D721Med (cell line): ENCODE measurements at regions not wholly inside any gene's neighbourhood (a gene's known extent, or its start where the extent isn't known, plus 50 kb on each side); places are given as distances from the start of the nearest gene placed in this dataset.
"Not testable (repeated sequence)": the region's sequence is repeated elsewhere in the genome, so short reads cannot be mapped to it uniquely, and the experiment has no call there.

Source experiments
- DNase-seq: peaks from one replicate; pipeline ENCODE4 v3.0.0; 2011; ENCODE audit warnings: low spot score; ENCODE audit not compliant: insufficient read length
- FAIRE-seq: peaks from 2 replicates; lab custom pipeline; 2011; peaks lifted over from hg19 to GRCh38; lab: Jason Lieb, UNC
- TF ChIP-seq, protein P1 (sequence below): IDR thresholded peaks from 2 replicates; pipeline ENCODE4 v1.5.1; 2012; ENCODE audit warnings: mild to moderate bottlenecking, control low read depth; ENCODE audit not compliant: insufficient read depth; ENCODE audit errors: missing control alignments

DNA sequence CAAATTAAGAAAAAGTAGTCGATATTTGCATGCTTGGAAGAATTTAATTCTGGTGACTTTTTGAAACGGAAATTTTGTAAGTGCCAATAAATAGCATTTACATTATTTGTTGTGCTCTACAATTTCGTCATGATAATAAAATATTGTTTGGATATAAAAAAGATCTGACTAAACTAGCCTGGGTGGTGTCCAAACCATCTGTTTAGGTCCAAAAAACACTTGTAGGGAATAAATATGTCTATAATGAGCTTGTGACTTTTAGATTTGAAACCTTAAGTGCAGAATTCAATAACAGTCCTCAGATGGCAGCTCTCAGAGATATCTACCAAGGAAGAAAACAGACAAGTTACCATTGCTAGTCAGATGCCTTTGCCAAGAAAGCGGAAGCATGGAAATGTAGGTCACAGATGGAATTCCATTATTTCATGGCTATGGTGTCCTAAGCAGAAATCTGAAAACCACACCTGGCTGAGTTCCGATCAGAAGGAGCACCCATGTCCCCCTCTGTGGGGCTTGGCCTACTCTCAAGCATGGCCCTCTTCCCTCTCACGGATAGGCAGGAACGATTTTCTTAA is 731.1 kb downstream of the RNF144A start:
- no peak for FAIRE-seq
- no peak for DNase-seq
- TF ChIP-seq, protein P1, sequence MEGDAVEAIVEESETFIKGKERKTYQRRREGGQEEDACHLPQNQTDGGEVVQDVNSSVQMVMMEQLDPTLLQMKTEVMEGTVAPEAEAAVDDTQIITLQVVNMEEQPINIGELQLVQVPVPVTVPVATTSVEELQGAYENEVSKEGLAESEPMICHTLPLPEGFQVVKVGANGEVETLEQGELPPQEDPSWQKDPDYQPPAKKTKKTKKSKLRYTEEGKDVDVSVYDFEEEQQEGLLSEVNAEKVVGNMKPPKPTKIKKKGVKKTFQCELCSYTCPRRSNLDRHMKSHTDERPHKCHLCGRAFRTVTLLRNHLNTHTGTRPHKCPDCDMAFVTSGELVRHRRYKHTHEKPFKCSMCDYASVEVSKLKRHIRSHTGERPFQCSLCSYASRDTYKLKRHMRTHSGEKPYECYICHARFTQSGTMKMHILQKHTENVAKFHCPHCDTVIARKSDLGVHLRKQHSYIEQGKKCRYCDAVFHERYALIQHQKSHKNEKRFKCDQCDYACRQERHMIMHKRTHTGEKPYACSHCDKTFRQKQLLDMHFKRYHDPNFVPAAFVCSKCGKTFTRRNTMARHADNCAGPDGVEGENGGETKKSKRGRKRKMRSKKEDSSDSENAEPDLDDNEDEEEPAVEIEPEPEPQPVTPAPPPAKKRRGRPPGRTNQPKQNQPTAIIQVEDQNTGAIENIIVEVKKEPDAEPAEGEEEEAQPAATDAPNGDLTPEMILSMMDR = no peak

DNA sequence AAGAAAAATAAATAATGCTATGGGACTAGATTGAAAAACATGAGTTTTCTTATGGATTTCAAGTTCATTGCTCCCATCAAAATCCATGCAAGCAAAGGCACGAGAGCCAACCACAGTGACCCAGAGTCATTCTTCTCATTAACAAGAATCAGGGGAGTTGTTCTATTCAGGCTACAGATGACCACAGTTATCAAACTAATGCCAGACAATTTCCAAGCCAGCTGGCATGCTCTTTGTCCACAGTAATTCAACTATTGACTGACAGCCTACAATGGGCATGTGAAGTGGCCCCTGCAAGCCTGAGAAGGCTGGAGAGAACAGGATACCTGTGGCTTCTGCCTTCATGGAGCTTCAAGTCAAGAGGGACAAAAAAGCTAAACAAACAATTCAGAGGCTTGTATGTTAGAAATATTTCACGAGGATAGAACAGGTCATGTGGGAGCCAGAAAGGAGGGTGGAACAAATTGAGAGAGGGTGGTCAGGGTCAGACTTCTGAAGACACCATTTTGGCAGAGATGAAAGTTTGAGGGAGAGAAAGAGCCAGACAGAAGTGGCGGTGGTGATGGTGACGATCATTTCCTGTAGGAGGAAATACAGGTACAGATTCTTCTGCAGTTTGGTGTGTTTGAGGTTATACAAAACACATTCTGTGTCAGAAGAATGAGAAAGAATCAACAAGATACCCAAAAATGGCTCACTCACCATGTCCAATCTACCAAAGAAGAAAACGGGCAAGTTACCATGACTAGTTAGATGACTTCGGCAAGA is 732.4 kb downstream of the RNF144A start:
- TF ChIP-seq, protein P1 = no peak
- DNase-seq (no peak), FAIRE-seq (no peak)

DNA sequence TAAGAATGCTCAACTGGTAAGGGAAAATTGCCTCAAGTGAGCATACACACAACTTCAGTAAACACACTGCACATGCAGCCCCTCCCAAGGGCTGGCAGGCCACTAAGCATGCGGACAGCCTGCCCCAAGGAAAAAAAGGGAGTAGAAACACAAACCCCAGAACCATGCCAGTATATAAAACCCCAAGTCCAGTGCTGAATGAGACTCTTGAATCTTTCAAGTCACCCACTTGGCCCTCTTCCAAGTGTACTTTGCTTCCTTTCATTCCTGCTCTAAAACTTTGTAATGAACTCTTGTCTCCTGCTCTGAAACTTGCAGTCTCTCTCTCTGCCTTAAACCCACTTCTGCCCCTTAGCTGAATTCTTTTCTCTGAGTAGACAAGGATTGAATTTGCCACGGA is 736.4 kb downstream of the RNF144A start:
- TF ChIP-seq, protein P1 = no peak

DNA sequence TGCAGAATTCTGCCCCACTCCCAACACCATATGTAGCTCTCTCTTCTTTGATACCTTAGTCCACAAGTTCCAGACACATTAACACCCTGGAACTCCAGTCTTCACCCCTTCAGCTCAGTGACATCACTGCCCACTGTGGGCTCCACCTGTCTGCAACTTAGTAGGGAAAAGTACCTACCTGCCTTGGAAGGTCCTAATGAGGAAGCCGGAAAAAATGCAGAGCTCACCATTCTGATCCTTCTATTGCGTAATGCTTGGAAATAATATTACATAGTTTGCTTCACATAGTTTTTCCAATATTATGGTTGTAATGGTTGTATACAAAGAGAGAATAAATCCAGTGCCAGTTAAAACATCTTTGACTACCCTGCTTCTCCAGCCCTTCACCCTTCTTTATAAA is 738.4 kb downstream of the RNF144A start:
- FAIRE-seq = no peak
- TF ChIP-seq, protein P1 = no peak
- no peak for DNase-seq

More for the DNA sequence above, 736.4 kb downstream of the RNF144A start:
- DNase-seq = no peak
- no peak for FAIRE-seq

DNA sequence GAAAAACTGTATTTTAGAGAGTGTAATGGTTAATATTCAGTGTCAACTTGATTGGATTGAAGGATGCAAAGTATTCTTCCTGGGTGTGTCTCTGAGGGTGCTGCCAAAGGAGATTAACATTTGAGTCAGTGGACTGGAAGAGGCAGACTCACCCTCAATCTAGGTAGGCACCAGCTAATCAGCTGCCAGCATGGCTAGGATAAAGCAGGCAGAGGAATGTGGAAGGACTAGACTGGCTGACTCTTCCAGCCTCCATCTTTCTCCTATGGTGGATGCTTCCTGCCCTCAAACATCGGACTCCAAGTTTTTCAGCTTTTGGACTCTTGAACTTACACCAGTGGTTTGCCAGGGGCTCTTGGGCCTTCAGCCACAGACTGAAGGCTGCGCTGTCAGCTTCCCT is 740.3 kb downstream of the RNF144A start:
- DNase-seq, FAIRE-seq: not testable (repeated sequence)

DNA sequence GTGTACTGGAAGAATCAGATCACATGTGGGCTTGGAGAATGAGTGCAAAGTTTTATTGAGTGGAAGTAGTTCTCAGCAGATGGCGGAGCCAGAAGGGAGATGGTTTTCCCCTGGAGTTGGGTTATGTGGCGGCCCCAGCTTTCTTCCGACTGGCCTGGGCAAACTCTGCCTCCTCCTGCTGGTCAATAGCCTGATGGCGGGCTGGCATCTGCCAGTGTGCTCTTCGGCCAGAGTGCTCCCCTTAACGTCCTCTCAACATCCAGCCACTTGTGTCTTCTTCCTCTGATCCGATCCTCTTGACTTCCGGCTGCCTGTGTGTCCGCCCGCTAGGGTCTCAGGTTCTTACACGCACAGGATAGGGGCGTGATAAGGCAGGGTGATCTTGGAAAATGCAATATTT is 741.3 kb downstream of the RNF144A start:
- TF ChIP-seq, protein P1 = no peak
- FAIRE-seq = no peak
- no peak for DNase-seq

DNA sequence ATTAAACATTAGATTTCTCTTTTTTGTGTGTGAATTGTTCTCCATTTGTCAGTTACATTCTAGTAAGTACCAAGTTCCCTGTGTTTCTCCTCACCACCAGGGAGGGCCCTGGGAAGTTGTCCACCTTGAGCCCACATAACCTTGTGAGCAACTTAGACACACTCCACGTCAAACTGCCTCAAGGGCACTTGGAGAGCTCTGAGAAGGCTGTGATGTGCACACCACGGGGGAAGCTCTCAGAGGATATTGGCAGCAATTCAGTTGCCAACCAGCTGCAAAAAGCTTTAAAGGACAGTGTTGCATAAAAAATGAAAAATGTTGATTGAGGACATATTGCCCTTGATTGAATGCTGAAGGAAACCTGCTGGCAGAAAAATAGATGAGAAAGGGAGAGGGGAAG is 743.6 kb downstream of the RNF144A start:
- DNase-seq (no peak), FAIRE-seq (no peak)
- TF ChIP-seq, protein P1 = no peak
